ENCODE measurements at regions not wholly inside any gene's neighbourhood (a gene's known extent, or its start where the extent isn't known, plus 50 kb on each side); places are given as distances from the start of the nearest gene placed in this dataset.

DNA sequence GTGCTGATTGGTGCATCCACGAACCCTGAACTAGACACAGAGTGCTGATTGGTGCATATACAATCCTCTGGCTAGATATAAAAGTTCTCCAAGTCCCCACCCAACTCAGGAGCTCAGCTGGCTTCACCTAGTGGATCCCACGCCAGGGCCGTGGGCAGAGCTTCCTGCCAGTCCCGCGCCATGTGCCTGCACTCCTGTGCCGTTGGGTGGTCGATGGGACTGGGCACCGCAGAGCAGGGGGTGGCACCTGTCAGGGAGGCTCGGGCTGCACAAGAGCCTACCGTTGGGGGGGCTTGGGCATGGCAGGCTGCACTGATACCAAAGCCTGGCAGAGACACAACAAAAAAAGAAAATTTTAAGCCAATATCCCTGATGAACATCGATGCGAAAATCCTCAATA is 185.4 kb upstream of the ASCC3 start:
- TF ChIP-seq, protein P1, sequence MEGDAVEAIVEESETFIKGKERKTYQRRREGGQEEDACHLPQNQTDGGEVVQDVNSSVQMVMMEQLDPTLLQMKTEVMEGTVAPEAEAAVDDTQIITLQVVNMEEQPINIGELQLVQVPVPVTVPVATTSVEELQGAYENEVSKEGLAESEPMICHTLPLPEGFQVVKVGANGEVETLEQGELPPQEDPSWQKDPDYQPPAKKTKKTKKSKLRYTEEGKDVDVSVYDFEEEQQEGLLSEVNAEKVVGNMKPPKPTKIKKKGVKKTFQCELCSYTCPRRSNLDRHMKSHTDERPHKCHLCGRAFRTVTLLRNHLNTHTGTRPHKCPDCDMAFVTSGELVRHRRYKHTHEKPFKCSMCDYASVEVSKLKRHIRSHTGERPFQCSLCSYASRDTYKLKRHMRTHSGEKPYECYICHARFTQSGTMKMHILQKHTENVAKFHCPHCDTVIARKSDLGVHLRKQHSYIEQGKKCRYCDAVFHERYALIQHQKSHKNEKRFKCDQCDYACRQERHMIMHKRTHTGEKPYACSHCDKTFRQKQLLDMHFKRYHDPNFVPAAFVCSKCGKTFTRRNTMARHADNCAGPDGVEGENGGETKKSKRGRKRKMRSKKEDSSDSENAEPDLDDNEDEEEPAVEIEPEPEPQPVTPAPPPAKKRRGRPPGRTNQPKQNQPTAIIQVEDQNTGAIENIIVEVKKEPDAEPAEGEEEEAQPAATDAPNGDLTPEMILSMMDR (conservative IDR thresholded peaks at IDR 0.05; ENCODE audit: low read length): no peak
- no peak for TF ChIP-seq EZH2phosphoT487 (IDR thresholded peaks at IDR 0.05; ENCODE audit: borderline replicate concordance)

Measured in Loucy (cell line).